ENCODE measurements at regions not wholly inside any gene's neighbourhood (a gene's known extent, or its start where the extent isn't known, plus 50 kb on each side); places are given as distances from the start of the nearest gene placed in this dataset.

DNA sequence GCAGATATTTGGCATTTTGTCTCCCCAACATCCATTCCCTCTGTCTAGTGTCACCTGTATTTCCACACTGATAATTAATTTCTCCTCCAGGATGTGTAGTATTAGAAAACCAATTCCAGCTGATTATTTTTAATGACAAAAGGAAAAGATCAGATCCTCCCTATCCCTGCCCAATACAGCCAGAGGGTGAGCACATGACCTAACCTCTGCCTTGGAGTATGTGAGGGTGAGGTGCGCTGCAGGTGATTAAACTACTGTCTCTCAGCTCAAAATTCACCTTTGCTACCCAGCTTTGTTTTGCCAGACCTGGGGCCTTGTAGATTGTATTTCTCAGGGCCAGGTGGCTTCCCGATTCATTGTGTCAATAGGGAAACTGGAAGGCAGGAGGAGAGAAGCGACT, 402.1 kb downstream of the PRELID2 start:
- H3K4me3 Mint-ChIP-seq (ENCODE audit: unreplicated experiment) = no peak overlapping the region
- POLR2A ChIA-PET = no interaction called here
- no peaks in the 10 kb centered on the region for H3K27me3 ChIP-seq (replicated peaks; ENCODE audit: control insufficient read depth, insufficient read depth, low read length)
- H3K36me3 Mint-ChIP-seq (ENCODE audit: insufficient read depth, unreplicated experiment) = no peaks in the 10 kb centered on the region
- TF ChIP-seq, protein P1, sequence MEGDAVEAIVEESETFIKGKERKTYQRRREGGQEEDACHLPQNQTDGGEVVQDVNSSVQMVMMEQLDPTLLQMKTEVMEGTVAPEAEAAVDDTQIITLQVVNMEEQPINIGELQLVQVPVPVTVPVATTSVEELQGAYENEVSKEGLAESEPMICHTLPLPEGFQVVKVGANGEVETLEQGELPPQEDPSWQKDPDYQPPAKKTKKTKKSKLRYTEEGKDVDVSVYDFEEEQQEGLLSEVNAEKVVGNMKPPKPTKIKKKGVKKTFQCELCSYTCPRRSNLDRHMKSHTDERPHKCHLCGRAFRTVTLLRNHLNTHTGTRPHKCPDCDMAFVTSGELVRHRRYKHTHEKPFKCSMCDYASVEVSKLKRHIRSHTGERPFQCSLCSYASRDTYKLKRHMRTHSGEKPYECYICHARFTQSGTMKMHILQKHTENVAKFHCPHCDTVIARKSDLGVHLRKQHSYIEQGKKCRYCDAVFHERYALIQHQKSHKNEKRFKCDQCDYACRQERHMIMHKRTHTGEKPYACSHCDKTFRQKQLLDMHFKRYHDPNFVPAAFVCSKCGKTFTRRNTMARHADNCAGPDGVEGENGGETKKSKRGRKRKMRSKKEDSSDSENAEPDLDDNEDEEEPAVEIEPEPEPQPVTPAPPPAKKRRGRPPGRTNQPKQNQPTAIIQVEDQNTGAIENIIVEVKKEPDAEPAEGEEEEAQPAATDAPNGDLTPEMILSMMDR (IDR thresholded peaks at IDR 0.05; ENCODE audit: insufficient read depth in 1 of 2, low read depth in 1 of 2, low read length in 1 of 2, severe bottlenecking in 1 of 2, unreplicated experiment in 1 of 2) = no peak
- H3K4me3 ChIP-seq (ENCODE audit: low read depth, low read length) = no peak overlapping the region
- no peaks in the 10 kb centered on the region for H3K9me3 ChIP-seq
- no TSS peak for BruUV-seq (replicated peaks)
- no peaks in the 10 kb centered on the region for H3K4me1 ChIP-seq
- DNase-seq = no peak
- H3K4me1 Mint-ChIP-seq (ENCODE audit: low read depth, unreplicated experiment) = no peaks in the 10 kb centered on the region
- intact Hi-C loops (cut with micrococcal nuclease; ENCODE audit: unreplicated experiment) = no loop called here
- H3K36me3 ChIP-seq (ENCODE audit: control insufficient read depth, insufficient read depth, low read length) = no peaks in the 10 kb centered on the region; the same call in 1 of the 2 replicates
- H3K27ac Mint-ChIP-seq (ENCODE audit: unreplicated experiment) = no peak overlapping the region
- no peaks in the 10 kb centered on the region for H3K27me3 Mint-ChIP-seq (ENCODE audit: insufficient read depth, unreplicated experiment)
- H3K9me3 Mint-ChIP-seq (ENCODE audit: unreplicated experiment) = no peaks in the 10 kb centered on the region
- CTCF ChIA-PET = no interaction called here

DNA sequence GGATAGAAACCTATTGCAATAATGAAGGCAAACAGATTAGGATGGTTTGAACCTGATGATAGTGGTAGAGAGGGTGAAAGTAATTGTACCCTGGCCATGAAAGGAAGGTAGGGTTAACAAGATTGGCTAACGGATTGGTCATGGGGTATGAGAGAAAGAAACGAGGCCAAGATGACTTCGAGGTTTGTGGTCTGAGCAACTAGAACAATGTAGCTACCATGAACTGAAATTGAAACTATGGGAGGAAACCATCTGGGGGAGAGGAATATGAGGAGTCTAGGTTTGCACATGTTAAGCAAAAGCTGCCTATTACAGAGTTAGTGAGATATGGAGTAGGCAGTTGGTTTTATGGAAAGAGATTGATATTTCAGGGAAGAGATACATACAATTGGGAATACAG, 406.0 kb downstream of the PRELID2 start:
- ChIA-PET CTCF (no interaction called here), POLR2A (no interaction called here)
- Mint-ChIP-seq H3K4me1 (ENCODE audit: low read depth, unreplicated experiment) (no peaks in the 10 kb centered on the region), H3K4me3 (ENCODE audit: unreplicated experiment) (no peak overlapping the region), H3K27me3 (ENCODE audit: insufficient read depth, unreplicated experiment) (no peaks in the 10 kb centered on the region), H3K27ac (ENCODE audit: unreplicated experiment) (no peak overlapping the region), H3K36me3 (ENCODE audit: insufficient read depth, unreplicated experiment) (no peaks in the 10 kb centered on the region), H3K9me3 (ENCODE audit: unreplicated experiment) (no peaks in the 10 kb centered on the region)
- Histone ChIP-seq H3K9me3 (no peaks in the 10 kb centered on the region), H3K4me1 (no peaks in the 10 kb centered on the region), H3K36me3 (ENCODE audit: control insufficient read depth, insufficient read depth, low read length) (no peaks in the 10 kb centered on the region), H3K4me3 (ENCODE audit: low read depth, low read length) (no peak overlapping the region), H3K27me3 (replicated peaks; ENCODE audit: control insufficient read depth, insufficient read depth, low read length) (no peaks in the 10 kb centered on the region)
- intact Hi-C loops (cut with micrococcal nuclease; ENCODE audit: unreplicated experiment) = no loop called here
- TF ChIP-seq, protein P1 (IDR thresholded peaks at IDR 0.05; ENCODE audit: insufficient read depth in 1 of 2, low read depth in 1 of 2, low read length in 1 of 2, severe bottlenecking in 1 of 2, unreplicated experiment in 1 of 2) = no peak
- no peak for DNase-seq
- no TSS peak for BruUV-seq (replicated peaks)

DNA sequence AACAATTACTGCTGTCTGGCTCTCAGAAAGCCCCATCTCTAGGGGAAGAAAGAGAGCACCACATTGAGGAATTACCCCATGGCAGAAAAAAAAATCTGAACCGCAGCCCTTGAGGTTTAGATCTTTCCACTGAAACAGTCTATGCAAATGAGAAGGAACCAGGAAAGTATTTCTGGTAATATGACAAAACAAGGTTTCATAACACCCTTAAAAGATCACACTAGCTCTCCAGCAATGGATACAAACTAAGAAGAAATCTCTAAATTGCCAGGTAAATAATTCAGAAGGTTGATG, 427.1 kb downstream of the PRELID2 start:
- no peaks in the 10 kb centered on the region for H3K27me3 Mint-ChIP-seq (ENCODE audit: insufficient read depth, unreplicated experiment)
- H3K36me3 Mint-ChIP-seq (ENCODE audit: insufficient read depth, unreplicated experiment) = no peaks in the 10 kb centered on the region
- H3K4me1 Mint-ChIP-seq (ENCODE audit: low read depth, unreplicated experiment) = no peaks in the 10 kb centered on the region
- no peak overlapping the region for H3K4me3 Mint-ChIP-seq (ENCODE audit: unreplicated experiment)
- Histone ChIP-seq H3K4me3 (ENCODE audit: low read depth, low read length) (no peak overlapping the region), H3K27me3 (replicated peaks; ENCODE audit: control insufficient read depth, insufficient read depth, low read length) (no peaks in the 10 kb centered on the region; the same call in 1 of the 2 replicates), H3K36me3 (ENCODE audit: control insufficient read depth, insufficient read depth, low read length) (no peaks in the 10 kb centered on the region), H3K9me3 (no peaks in the 10 kb centered on the region), H3K4me1 (no peaks in the 10 kb centered on the region)
- DNase-seq = no peak
- peaks cover 21% of the 10 kb centered on the region for H3K9me3 Mint-ChIP-seq (ENCODE audit: unreplicated experiment)
- intact Hi-C loops (cut with micrococcal nuclease; ENCODE audit: unreplicated experiment) = no loop called here
- H3K27ac Mint-ChIP-seq (ENCODE audit: unreplicated experiment) = no peak overlapping the region
- BruUV-seq (replicated peaks) = no TSS peak
- TF ChIP-seq, protein P1 (IDR thresholded peaks at IDR 0.05; ENCODE audit: insufficient read depth in 1 of 2, low read depth in 1 of 2, low read length in 1 of 2, severe bottlenecking in 1 of 2, unreplicated experiment in 1 of 2) = no peak
- POLR2A ChIA-PET = no interaction called here
- CTCF ChIA-PET = no interaction called here
